ENCODE measurements at regions not wholly inside any gene's neighbourhood (a gene's known extent, or its start where the extent isn't known, plus 50 kb on each side); places are given as distances from the start of the nearest gene placed in this dataset.

- no peaks in the 10 kb centered on the region for H3K79me1 ChIP-seq (ENCODE audit: low read depth in 1 of 2, low read length in 2 of 2)
- no peak overlapping the region for H2AK9ac ChIP-seq (replicated peaks; ENCODE audit: low read depth, low read length, poor library complexity)
- no peak overlapping the region for H3K56ac ChIP-seq (ENCODE audit: extremely low read depth, insufficient read depth, low read length)
- no peak overlapping the region for H4K5ac ChIP-seq (ENCODE audit: low read depth, low read length)
- no peak overlapping the region for H2BK15ac ChIP-seq (ENCODE audit: low read depth, low read length)
- dilution Hi-C loops (cut with HindIII; ENCODE audit: low sequenced_read_pairs, unreplicated experiment) (no loop called here), in situ Hi-C loops (cut with MboI; ENCODE audit: low sequenced_read_pairs) (no loop called here), intact Hi-C loops (cut with micrococcal nuclease) (no loop called here)
- H2BK5ac ChIP-seq (ENCODE audit: low read depth, low read length, poor library complexity, severe bottlenecking) = no peak overlapping the region
- no peak overlapping the region for H3K4me3 ChIP-seq (ENCODE audit: insufficient read depth, low read depth, low read length)
- no peaks in the 10 kb centered on the region for H4K20me1 ChIP-seq (ENCODE audit: insufficient read depth, low read length)
- ChIA-PET POLR2A (ENCODE audit: unreplicated experiment) (no interaction called here), CTCF (no interaction called here)
- H3K4me1 ChIP-seq (ENCODE audit: control insufficient read depth, insufficient read depth, low read length) = no peaks in the 10 kb centered on the region
- H2BK20ac ChIP-seq (ENCODE audit: low read depth, low read length) = no peak overlapping the region
- H3K27ac ChIP-seq (ENCODE audit: insufficient read depth, low read length) = no peak overlapping the region
- TF ChIP-seq RAD21 (IDR thresholded peaks at IDR 0.05; ENCODE audit: low read length) = no peak
- H3K14ac ChIP-seq (replicated peaks; ENCODE audit: low read depth, low read length) = no peak overlapping the region
- no TSS peak for BruUV-seq (replicated peaks)
- no peak overlapping the region for H4K91ac ChIP-seq (ENCODE audit: insufficient read depth, low read depth, low read length)
- WGBS, 2 experiments (ENCODE audit: extremely low coverage in 2 of 2, insufficient read length in 1 of 2) = 65% methylated on average over 4 of the region's 4 CpGs; no CpG with 5 or more reads in 1 of the 2 experiments
- no peak overlapping the region for H3K23ac ChIP-seq (ENCODE audit: low read depth, low read length)
- H2AFZ ChIP-seq (replicated peaks; ENCODE audit: low read length, poor library complexity) = no peak overlapping the region
- no peaks in the 10 kb centered on the region for H3K36me3 ChIP-seq (ENCODE audit: control insufficient read depth, insufficient read depth, low read length)
- no peak overlapping the region for H3K4me2 ChIP-seq (ENCODE audit: low read depth, low read length)
- H3K9me3 ChIP-seq (ENCODE audit: control insufficient read depth, insufficient read depth, low read length) = no peaks in the 10 kb centered on the region
- no peak overlapping the region for H4K8ac ChIP-seq (ENCODE audit: low read depth in 2 of 2, low read length in 2 of 2)
- no peaks in the 10 kb centered on the region for H3K9me1 ChIP-seq (ENCODE audit: insufficient read depth, low read length)
- H3K27me3 ChIP-seq (ENCODE audit: control insufficient read depth, insufficient read depth, low read length) = no peaks in the 10 kb centered on the region; the same call in 1 of the 2 replicates
- no peak overlapping the region for H3K9ac ChIP-seq (ENCODE audit: low read depth, low read length)
- H3K18ac ChIP-seq (ENCODE audit: low read depth, low read length) = no peak overlapping the region
- DNase-seq = no peak
- ATAC-seq (ENCODE audit: low read depth) = no peak
- H3K4ac ChIP-seq (ENCODE audit: low read depth, low read length) = no peak overlapping the region
- H2BK120ac ChIP-seq (ENCODE audit: low read depth, low read length) = no peak overlapping the region
- no peak overlapping the region for H2AK5ac ChIP-seq (ENCODE audit: low read depth, low read length)
Measured at GRCh38 chr20:58097429-58097828, 131.0 kb downstream of the ANKRD60 start.

All from IMR-90 (cell line).